Transverse colon (tissue), 4 donors: ENCODE measurements at regions not wholly inside any gene's neighbourhood (a gene's known extent, or its start where the extent isn't known, plus 50 kb on each side); places are given as distances from the start of the nearest gene placed in this dataset.

Experiments
- CTCF ChIP-seq, 5 experiments: fragments of 200-600 bp in 3 of 5; fragments of 450-650 bp in 2 of 5; sonication (generic) in 3 of 5; IDR thresholded peaks; 1 replicate in 2 of 5; 2 replicates in 3 of 5; pipeline ENCODE4 v1.5.1; 2016 to 2017; ENCODE audit warnings: antibody characterized with exemption in 5 of 5, inconsistent platforms in 3 of 5, mild to moderate bottlenecking in 2 of 5, moderate library complexity in 1 of 5
- EP300 ChIP-seq: sonication (generic); formaldehyde crosslinking; IDR thresholded peaks from one replicate; pipeline ENCODE4 v1.6.1; 2017; ENCODE audit warnings: antibody characterized with exemption, low read depth
- POLR2A ChIP-seq: fragments of 450-650 bp; IDR thresholded peaks from one replicate; pipeline ENCODE4 v1.6.1; 2016; ENCODE audit warnings: antibody characterized with exemption, mild to moderate bottlenecking, moderate library complexity
- POLR2AphosphoS5 ChIP-seq, 3 donors: sonication (generic); formaldehyde crosslinking; IDR thresholded peaks; one replicate each; pipeline ENCODE4 v1.6.1; 2016; ENCODE audit warnings: antibody characterized with exemption in 3 of 3

- TF ChIP-seq CTCF (IDR thresholded peaks at IDR 0.05): no peak
- no peak for TF ChIP-seq POLR2A
- TF ChIP-seq POLR2AphosphoS5 (IDR thresholded peaks at IDR 0.05): no peak
- TF ChIP-seq EP300: no peak
Measured at GRCh38 chr7:119711104-119711503, 561.9 kb upstream of the KCND2 start.
